Erythroblast (primary cell): ENCODE measurements at regions not wholly inside any gene's neighbourhood (a gene's known extent, or its start where the extent isn't known, plus 50 kb on each side); places are given as distances from the start of the nearest gene placed in this dataset.
A peak's percentile ranks its signal among the peaks of the same experiment; 100 is the strongest.

ENCODE experiments used
- DNase-seq, 2 experiments: peaks; one replicate each; lab custom pipeline; 2025; lab: John Stamatoyannopoulos, UW
- GATA1 ChIP-seq: IDR thresholded peaks from 2 replicates; pipeline ENCODE4 v1.6.1; 2011; ENCODE audit warnings: low read depth, mild to moderate bottlenecking, control low read depth, low read length, moderate library complexity
- POLR2A ChIP-seq: IDR thresholded peaks from 2 replicates; pipeline ENCODE4 v1.6.1; 2011; ENCODE audit warnings: mild to moderate bottlenecking, low read length

DNA sequence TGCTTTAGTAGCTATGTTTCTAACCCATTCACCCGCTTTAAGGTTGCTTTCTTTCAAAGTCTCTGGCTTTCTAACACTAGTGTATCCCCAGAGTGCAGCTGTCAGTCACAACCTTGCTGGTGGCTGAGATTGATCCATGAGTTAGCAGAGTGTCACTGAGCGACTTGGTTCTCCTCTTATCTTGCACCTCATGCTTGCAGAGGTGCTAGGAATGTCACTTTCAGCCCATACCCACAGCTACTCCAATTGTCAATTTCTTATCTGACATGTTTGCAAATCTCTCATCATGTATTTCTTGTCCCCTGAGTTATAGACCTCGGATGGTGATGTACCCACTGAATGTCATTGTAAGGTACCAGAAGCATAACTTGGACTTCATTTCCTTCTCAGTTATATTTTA, 1110.2 kb downstream of the GALC start:
- TF ChIP-seq POLR2A (no peak), GATA1 (no peak)
- no peak for DNase-seq

DNA sequence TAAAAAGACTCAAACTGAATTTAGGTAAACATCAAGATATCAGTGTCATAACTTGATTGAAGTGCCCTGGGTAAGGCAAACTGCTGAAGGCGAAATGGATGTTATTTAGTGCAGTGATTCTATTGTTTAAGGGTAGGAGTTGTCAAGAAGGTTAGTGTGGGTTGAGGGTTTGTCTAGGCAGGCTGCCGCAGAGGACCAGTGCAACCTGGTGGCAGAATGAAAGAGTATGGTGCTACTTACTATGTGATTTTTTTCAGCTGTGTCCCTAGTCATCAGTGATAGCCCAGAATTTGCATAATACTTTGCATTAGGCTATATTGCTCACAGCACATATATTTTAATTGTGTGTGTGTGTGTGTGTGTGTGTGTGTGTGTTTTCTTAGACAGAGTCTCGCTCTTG, 1127.0 kb downstream of the GALC start:
- peak in 1 of 2 experiments; percentile 1 for DNase-seq
- TF ChIP-seq POLR2A (no peak), GATA1 (no peak)

DNA sequence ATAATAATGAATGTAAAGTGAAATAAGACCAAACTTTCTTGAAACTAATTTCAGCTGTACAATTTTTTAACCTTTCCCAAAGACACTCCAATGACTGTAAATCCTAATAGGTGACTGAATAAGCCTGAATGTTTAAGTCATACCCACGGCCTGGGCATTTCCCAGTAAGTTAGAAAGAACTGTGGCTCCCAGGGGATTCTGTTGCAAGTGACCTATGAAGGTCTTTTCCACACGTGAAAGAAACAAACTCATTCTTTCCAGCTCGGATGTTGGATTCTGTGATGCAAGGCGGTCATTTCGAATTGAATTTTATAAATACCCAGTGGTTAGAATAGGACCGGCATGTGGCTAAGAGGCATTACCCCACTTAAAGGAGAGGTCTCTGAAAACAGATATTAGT, 1134.4 kb downstream of the GALC start:
- TF ChIP-seq GATA1 (no peak), POLR2A (no peak)
- DNase-seq: no peak

DNA sequence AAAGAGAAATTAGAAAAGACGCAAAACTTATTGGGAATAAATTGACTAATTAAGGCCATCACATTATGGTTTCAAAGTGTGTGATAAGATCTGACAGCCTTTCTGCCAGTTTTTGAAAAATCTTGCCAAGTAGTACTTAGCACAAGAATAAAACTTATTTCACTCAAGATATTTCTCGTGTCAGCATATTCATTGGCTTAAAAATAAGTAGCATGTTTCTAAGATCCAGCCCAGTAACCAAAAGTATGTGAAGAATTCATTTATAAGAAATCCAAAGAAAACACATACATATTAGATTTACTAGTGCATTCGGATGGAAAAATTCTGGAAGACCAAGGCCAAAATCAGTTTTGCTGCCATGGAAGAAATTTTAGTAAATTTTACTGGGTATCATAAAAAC, 1135.0 kb downstream of the GALC start:
- TF ChIP-seq POLR2A (no peak), GATA1 (no peak)
- DNase-seq: no peak

DNA sequence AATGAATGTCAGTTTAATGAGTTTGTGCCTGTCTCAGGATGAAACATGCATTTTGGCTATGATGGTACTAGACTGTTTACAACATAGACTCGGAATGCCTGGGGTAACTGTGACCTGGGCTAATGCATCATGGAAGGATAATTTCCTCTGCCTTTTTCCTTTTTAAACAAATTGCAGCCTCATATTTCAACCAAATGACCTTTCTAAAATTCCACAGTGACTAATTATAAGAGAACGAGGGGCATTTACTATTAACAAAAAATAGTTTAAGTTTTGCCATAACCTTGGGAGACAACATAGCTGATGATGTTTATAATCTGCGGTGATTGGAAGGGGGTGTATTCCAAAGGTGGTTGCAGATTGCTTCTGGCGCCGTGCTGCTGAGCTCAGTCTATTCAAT, 1140.5 kb downstream of the GALC start:
- TF ChIP-seq GATA1 (no peak), POLR2A (no peak)
- DNase-seq: no peak

DNA sequence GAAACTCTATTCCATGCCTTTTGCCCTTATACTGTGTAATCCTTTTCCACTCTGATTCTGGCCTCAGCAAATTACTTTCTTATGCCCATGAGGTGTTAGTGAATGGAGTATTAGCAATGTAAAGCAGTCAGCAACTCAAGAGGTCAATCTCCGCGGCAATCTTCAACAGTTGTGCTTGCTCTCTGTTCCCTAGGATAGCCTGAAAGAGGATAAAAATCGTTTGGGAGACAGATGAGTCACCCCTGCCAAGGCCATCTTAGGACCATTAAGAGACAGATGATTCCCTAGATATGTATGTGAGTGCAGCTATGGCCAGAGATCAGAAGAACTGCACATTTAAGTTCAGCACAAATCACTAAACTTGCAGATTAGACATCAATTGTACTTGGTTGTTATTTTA, 1145.8 kb downstream of the GALC start:
- TF ChIP-seq GATA1 (no peak), POLR2A (no peak)
- no peak for DNase-seq

DNA sequence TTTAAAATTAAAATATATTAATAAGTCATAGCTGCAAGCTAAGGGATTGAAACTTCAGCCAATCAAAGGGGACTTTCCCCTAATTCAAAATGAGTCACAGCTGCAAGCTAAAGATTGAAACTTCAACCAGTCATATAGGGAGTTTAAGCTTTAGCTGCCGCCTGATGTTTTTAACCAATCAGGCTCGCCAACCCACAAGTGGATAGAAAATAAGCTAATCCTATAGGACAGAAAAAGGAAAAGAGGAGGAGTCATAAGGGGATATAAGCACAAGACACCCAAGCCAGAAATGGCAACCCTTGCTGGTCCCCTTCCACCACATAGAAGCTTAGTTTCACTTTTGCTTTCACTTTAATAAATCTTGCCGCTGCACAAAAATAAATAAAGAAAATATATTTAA, 1154.6 kb downstream of the GALC start:
- TF ChIP-seq GATA1: no peak
- TF ChIP-seq POLR2A: no peak
- peak in 1 of 2 experiments; percentile 7 for DNase-seq

DNA sequence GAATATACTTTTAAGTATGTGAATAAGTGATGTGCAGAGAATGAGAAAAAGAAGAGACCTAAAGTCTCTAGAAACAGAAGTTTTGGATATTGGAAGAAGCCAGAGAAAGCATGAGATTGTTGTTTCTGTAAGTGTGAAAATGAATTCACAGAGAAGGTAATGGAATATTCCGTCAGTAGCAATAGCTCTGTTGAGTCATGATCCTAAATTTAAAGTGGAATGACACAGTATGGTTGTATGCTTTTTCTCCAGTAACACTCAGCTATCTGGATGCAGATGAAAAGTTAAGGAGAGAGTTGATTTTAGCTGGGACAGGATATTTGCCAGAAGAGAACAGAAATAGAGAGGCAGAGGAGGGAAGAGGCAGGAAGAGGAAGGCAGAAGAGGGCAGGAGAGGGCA, 1166.3 kb downstream of the GALC start:
- no peak for TF ChIP-seq GATA1
- no peak for TF ChIP-seq POLR2A
- no peak for DNase-seq

DNA sequence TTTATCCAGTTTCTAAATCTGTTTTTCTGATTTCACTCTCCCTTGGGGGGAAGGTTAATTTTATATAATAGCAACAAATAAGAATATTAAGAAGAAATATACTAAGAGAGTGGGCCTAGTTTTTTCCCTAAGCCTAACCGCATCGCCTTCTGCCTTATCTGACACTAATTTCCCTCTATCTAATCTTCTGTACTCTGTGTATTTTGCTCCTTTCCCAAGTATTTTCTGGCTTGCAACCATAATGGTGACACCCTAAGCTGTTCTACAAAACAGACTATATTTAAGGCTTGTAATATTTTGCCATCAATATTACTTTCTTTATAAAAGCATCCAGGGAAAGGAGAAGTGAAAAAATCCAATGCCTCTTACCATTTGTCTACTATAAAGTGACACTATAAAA, 1168.8 kb downstream of the GALC start:
- no peak for DNase-seq
- no peak for TF ChIP-seq POLR2A
- no peak for TF ChIP-seq GATA1

DNA sequence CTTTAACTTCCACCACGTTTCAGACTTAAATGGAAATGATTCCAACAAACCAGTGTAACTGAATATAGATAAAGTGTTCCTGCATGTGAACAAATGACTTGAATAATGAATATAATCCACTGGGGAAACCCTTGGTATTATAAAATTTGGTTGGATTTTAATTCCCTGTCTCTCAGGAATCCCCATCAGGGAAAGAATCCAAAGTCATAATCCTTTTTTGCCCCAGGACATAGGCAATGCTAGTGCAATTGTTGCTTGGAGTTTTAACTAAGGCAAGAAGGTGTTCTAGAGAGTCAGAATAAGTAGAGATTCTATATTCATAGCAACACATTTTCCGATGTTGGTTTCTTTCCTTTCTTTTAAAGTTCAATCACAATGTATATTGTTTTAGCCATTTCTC, 1169.4 kb downstream of the GALC start:
- DNase-seq: no peak

DNA sequence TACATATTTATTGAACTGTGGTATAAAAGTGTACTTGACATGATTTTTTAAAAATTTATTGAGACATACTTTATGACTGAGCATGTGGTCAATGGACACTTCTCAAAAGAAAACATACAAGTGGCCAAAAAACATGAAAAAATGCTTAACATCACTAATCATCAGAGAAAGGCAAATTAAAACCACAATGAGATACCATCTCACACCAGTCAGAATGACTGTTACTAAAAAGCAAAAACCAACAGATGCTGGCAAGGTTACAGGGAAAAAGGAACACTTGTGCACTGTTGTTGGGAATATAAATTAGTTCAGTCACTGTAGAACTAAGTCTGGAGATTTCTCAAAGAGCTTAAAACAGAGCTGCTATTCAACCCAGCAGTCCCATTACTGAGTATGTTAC, 1177.6 kb downstream of the GALC start:
- no peak for DNase-seq
- TF ChIP-seq GATA1: no peak
- TF ChIP-seq POLR2A: no peak

More for the DNA sequence above, 1169.4 kb downstream of the GALC start:
- TF ChIP-seq GATA1 (no peak), POLR2A (no peak)

DNA sequence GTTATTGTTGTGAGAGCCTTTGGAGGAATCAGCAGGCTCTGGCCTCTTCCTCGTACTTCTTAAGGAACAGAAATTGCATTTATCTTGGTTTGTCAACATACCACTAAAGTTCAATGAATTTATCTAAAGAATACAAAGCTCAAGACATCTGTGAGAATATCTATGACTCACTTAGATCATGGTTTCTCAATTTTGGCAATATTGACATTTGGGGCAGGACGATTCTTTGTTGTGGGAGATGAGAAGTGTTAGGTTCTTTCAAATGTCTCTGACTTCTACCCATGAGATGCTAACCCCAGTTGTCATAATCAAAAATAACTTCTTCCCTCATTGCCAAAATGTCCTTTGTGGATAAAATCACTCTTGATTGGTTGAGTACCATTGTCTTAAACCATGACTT, 1190.3 kb downstream of the GALC start:
- TF ChIP-seq GATA1: no peak
- no peak for TF ChIP-seq POLR2A
- no peak for DNase-seq

DNA sequence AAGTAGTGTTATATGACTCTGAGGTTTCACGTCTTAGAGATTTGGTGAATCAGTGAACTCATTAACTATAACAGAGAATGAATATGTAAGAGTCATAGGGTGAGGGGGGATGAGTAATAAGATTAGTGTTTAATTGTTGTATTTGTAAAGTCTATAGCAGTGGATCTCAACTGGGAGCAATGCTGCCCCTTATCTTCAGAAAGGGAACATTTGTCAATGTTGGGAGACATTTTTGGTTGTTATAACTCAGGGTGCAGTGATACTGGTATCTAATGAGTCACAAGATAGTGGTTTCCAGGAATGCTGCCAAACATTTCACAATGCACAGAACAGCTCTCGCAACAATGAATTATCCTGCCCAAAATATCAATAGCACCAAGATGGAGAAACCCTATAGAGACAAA, 1193.7 kb downstream of the GALC start:
- DNase-seq: peak; percentile 50 to 55
- TF ChIP-seq POLR2A (no peak), GATA1 (no peak)

DNA sequence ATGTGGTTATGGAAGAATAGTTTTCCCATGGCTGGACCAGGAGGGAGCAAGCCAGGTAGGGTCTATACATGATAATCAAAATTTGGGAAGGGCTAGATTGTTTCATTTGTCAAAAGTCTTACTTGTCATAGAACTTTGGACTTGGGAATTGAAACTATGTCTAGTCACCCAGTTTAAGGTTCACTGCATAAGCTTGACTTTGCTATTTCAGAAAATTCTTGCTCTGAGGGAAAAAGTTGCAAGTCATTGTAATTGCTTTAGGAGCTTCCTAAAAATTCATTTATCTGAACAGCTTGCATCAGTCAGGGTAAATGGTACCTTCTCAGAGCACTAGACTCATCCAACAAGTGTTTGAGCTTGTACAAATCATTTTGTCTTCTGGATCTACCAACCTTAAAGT, 1194.7 kb downstream of the GALC start:
- TF ChIP-seq GATA1 (no peak), POLR2A (no peak)
- DNase-seq: peak in 1 of 2 experiments; percentile 13

DNA sequence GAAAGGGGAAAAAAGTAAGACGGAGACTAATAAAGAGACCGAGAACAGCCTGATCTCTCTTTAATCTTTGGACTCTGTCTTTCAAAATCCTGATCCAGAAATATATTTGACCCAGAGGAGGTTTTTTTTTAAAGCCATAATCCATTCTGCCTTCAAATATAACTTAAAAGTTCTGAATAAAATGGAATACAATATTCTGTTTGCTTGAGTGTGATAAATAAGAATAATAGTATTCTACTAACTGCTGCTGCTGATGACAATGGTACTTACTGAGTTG, 1196.0 kb downstream of the GALC start:
- no peak for TF ChIP-seq POLR2A
- no peak for DNase-seq
